ENCODE measurements at regions not wholly inside any gene's neighbourhood (a gene's known extent, or its start where the extent isn't known, plus 50 kb on each side); places are given as distances from the start of the nearest gene placed in this dataset.

DNA sequence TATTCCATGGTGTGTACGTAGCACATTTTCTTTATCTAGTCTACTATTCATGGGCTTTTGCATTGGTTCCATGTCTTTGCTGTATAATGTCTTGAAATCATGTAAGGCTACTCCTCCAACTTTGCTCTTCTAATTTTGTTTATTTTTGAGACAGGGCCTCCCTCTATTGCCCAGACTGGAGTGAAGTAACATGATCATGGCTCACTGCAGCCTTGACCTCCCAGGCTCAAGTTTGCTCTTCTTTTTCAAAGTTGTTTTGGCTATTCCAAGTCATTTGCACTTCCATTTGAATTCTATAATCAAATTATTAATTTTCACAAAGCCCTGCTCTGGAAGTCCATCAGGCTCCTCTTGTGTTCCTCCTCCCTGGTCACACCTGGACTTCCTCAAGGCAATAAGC, 90.2 kb upstream of the SGIP1 start:
- H3K27me3 ChIP-seq (ENCODE audit: insufficient read depth, low read length): no peaks in the 10 kb centered on the region
- H2AFZ ChIP-seq (ENCODE audit: low read depth, low read length): no peak overlapping the region
- H3K4me3 ChIP-seq (ENCODE audit: insufficient read depth, low read depth, low read length): no peak overlapping the region
- H3K27me3 Mint-ChIP-seq (ENCODE audit: low read depth, unreplicated experiment): no peaks in the 10 kb centered on the region
- no peaks in the 10 kb centered on the region for H4K20me1 ChIP-seq (ENCODE audit: insufficient read depth, low read length)
- no peak for DNase-seq (ENCODE audit: low read depth)
- no peaks in the 10 kb centered on the region for H3K36me3 Mint-ChIP-seq (ENCODE audit: low read depth, unreplicated experiment)
- H3K9me3 ChIP-seq (ENCODE audit: insufficient read depth, low read depth, low read length): no peaks in the 10 kb centered on the region
- no peak overlapping the region for H3K4me3 Mint-ChIP-seq (ENCODE audit: unreplicated experiment)
- no peak overlapping the region for H3K9ac ChIP-seq (ENCODE audit: low read length)
- no peak overlapping the region for H3K4me2 ChIP-seq (ENCODE audit: low read length)
- no peak for TF ChIP-seq CTCF (IDR thresholded peaks at IDR 0.05; ENCODE audit: insufficient read depth, low read depth, low read length)
- no peak for TF ChIP-seq EZH2 (IDR thresholded peaks at IDR 0.05; ENCODE audit: insufficient read depth, low read length)
- no peaks in the 10 kb centered on the region for H3K79me2 ChIP-seq (ENCODE audit: insufficient read depth, low read length)
- H3K36me3 ChIP-seq (ENCODE audit: insufficient read depth, low read length): no peaks in the 10 kb centered on the region
- H3K27ac Mint-ChIP-seq (ENCODE audit: unreplicated experiment): no peak overlapping the region
- FAIRE-seq: no peak
- H3K4me1 ChIP-seq (ENCODE audit: insufficient read depth, low read length): no peaks in the 10 kb centered on the region
- H3K4me1 Mint-ChIP-seq (ENCODE audit: low read depth, unreplicated experiment): peaks cover 3% of the 10 kb centered on the region
- H3K27ac ChIP-seq (ENCODE audit: low read depth, low read length): no peak overlapping the region
- H3K9me3 Mint-ChIP-seq (ENCODE audit: unreplicated experiment): no peaks in the 10 kb centered on the region

DNA sequence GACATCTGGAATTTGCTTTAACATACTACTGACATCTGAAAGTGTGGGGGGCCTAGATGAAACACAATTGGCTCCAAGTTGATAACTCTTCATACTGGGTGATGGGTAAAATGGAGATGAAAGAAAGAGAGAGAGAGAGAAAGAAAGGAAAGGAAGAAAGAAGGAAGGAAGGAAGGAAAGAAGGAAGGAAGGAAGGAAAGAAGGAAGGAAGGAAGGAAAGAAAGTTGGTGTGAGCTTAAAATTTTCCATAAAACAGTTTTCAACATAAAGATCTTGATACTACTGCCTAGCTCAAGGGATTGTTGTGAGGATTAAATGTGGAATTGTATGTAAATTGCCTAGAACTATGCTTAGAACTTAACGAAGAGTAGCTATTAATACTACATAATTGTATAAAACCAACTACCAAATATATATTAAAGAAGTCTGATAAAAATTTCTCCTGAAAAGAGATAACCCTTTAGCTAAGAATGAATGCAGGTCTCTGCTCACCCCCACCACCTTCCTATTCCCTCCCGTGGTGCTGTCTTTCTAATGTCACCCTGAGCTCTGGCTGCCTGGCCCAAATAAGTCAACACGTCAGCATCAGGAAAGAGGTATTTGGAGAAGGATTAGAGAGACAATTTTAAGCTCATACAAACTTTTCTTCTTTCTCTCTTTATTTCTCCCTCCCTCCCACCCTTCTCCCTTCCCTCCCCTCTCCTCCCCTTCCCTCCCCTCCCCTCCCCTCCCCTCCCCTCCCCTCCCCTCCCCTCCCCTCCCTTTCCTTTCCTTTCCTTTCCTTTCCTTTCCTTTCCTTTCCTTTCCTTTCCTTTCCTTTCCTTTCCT, 89.3 kb upstream of the SGIP1 start:
- H3K4me3 ChIP-seq (ENCODE audit: insufficient read depth, low read depth, low read length): no peak overlapping the region
- FAIRE-seq (no peak), DNase-seq (ENCODE audit: low read depth) (no peak)
- no peaks in the 10 kb centered on the region for H3K9me3 ChIP-seq (ENCODE audit: insufficient read depth, low read depth, low read length)
- Mint-ChIP-seq H3K27ac (ENCODE audit: unreplicated experiment) (no peak overlapping the region), H3K9me3 (ENCODE audit: unreplicated experiment) (no peaks in the 10 kb centered on the region), H3K27me3 (ENCODE audit: low read depth, unreplicated experiment) (no peaks in the 10 kb centered on the region), H3K4me1 (ENCODE audit: low read depth, unreplicated experiment) (peaks cover 3% of the 10 kb centered on the region), H3K36me3 (ENCODE audit: low read depth, unreplicated experiment) (no peaks in the 10 kb centered on the region), H3K4me3 (ENCODE audit: unreplicated experiment) (no peak overlapping the region)
- H3K36me3 ChIP-seq (ENCODE audit: insufficient read depth, low read length): no peaks in the 10 kb centered on the region
- H3K79me2 ChIP-seq (ENCODE audit: insufficient read depth, low read length): no peaks in the 10 kb centered on the region
- no peaks in the 10 kb centered on the region for H3K4me1 ChIP-seq (ENCODE audit: insufficient read depth, low read length)
- no peaks in the 10 kb centered on the region for H3K27me3 ChIP-seq (ENCODE audit: insufficient read depth, low read length)
- H2AFZ ChIP-seq (ENCODE audit: low read depth, low read length): no peak overlapping the region
- no peak for TF ChIP-seq CTCF (IDR thresholded peaks at IDR 0.05; ENCODE audit: insufficient read depth, low read depth, low read length)
- TF ChIP-seq EZH2 (IDR thresholded peaks at IDR 0.05; ENCODE audit: insufficient read depth, low read length): no peak
- H3K9ac ChIP-seq (ENCODE audit: low read length): no peak overlapping the region
- no peak overlapping the region for H3K4me2 ChIP-seq (ENCODE audit: low read length)
- no peaks in the 10 kb centered on the region for H4K20me1 ChIP-seq (ENCODE audit: insufficient read depth, low read length)
- H3K27ac ChIP-seq (ENCODE audit: low read depth, low read length): no peak overlapping the region

All from astrocyte (in vitro differentiated cells and primary cell).